Prostate gland (tissue), 2 donors: ENCODE measurements at regions not wholly inside any gene's neighbourhood (a gene's known extent, or its start where the extent isn't known, plus 50 kb on each side); places are given as distances from the start of the nearest gene placed in this dataset.

ENCODE experiments used
- DNase-seq: peaks from one replicate; pipeline ENCODE4 v3.0.0-alpha.2; 2019; ENCODE audit warnings: low spot score
- H3K27ac ChIP-seq, 2 donors: fragments of 200-600 bp; sonication (generic); 2 replicates each; pipeline ENCODE4 v1.5.1; 2017 to 2019
- H3K27me3 ChIP-seq: fragments of 200-600 bp; sonication (generic); replicated peaks from 2 replicates; pipeline ENCODE4 v1.5.1; 2019; ENCODE audit not compliant: insufficient read depth
- H3K36me3 ChIP-seq, 2 donors: fragments of 200-600 bp; sonication (generic); 1 replicate in 1 of 2; 2 replicates in 1 of 2; pipeline versions ENCODE4 v1.5.1 to v1.8.1; 2017 to 2019
- H3K4me1 ChIP-seq: fragments of 200-600 bp; sonication (generic); replicated peaks from 2 replicates; pipeline ENCODE4 v1.5.1; 2019
- H3K4me3 ChIP-seq, 2 donors: fragments of 200-600 bp; sonication (generic); 2 replicates each; pipeline ENCODE4 v1.5.1; 2017 to 2019
- H3K9me3 ChIP-seq: fragments of 200-600 bp; sonication (generic); 2 replicates; pipeline ENCODE4 v1.5.1; 2017
- POLR2A ChIP-seq: fragments of 450-650 bp; IDR thresholded peaks from one replicate; pipeline ENCODE4 v1.6.1; 2016; ENCODE audit warnings: antibody characterized with exemption, mild to moderate bottlenecking
- POLR2AphosphoS5 ChIP-seq: sonication (generic); formaldehyde crosslinking; IDR thresholded peaks from one replicate; pipeline ENCODE4 v1.6.1; 2017; ENCODE audit warnings: antibody characterized with exemption
- WGBS: methylation state at CpG from one replicate; pipeline ENCODE4 v1.1.5; 2018; 5-methylcytosine and 5-hydroxymethylcytosine counted together
- intact Hi-C: fragments of 100-400 bp; cut with DNase I; formaldehyde crosslinking; loops from one replicate; pipeline ENCODE4 v1.14.2; 2022
- TF ChIP-seq, protein P1 (sequence below), 4 experiments: fragments of 200-600 bp in 2 of 4; fragments of 450-650 bp in 2 of 4; sonication (generic) in 2 of 4; IDR thresholded peaks; 1 replicate in 3 of 4; 2 replicates in 1 of 4; pipeline ENCODE4 v1.5.1; 2016 to 2019; ENCODE audit warnings: antibody characterized with exemption in 4 of 4, mild to moderate bottlenecking in 2 of 4, moderate library complexity in 2 of 4

DNA sequence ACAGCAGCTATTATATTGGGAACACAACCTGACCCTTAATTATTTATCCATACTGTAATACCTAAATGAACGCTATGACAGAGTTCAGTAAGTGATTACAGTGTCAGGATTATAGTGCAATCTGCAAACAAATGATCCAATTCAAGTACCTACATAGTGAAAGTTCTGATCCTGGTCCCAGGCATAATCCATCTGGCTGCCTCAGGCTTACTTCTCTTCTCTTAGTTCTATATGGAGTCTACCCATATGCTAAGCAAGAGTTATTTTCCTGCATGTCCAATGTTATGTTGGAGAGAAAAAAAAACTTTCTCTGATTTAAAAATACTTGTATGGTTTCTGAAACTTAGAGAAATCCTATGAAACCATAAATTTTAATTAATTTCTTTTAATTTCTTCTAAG, 1487.7 kb upstream of the SLC10A2 start:
- Histone ChIP-seq H3K4me1 (no peaks in the 10 kb centered on the region), H3K9me3 (no peaks in the 10 kb centered on the region), H3K27ac (no peak overlapping the region), H3K36me3 (no peaks in the 10 kb centered on the region), H3K27me3 (no peaks in the 10 kb centered on the region), H3K4me3 (no peak overlapping the region)
- 69% methylated on average over 1 of the region's 1 CpG for WGBS
- TF ChIP-seq POLR2A (no peak), POLR2AphosphoS5 (no peak)
- TF ChIP-seq, protein P1, sequence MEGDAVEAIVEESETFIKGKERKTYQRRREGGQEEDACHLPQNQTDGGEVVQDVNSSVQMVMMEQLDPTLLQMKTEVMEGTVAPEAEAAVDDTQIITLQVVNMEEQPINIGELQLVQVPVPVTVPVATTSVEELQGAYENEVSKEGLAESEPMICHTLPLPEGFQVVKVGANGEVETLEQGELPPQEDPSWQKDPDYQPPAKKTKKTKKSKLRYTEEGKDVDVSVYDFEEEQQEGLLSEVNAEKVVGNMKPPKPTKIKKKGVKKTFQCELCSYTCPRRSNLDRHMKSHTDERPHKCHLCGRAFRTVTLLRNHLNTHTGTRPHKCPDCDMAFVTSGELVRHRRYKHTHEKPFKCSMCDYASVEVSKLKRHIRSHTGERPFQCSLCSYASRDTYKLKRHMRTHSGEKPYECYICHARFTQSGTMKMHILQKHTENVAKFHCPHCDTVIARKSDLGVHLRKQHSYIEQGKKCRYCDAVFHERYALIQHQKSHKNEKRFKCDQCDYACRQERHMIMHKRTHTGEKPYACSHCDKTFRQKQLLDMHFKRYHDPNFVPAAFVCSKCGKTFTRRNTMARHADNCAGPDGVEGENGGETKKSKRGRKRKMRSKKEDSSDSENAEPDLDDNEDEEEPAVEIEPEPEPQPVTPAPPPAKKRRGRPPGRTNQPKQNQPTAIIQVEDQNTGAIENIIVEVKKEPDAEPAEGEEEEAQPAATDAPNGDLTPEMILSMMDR (IDR thresholded peaks at IDR 0.05) = no peak
- intact Hi-C loops = no loop called here
- no peak for DNase-seq

DNA sequence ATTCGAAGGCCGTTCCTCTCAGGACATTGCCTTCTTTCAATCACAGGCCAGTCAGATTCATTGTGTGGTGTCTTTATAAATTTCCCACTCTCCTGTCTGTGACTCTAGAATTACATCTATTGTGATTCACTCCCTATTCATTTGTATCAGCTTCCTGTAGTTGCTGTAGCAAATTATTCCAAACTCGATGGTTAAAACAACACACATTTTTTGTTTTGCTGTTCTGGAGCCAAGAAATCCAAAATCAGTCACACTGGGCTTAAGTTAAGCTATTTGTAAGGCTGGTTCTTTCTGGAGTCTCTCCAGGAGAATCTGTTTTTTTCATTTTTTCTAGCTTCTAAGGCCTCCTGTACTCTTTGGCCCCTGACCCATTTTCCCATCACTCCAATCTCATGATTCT, 1487.0 kb upstream of the SLC10A2 start:
- H3K4me3 ChIP-seq = no peak overlapping the region
- no peak for DNase-seq
- TF ChIP-seq POLR2AphosphoS5 = no peak
- no peak for TF ChIP-seq POLR2A
- TF ChIP-seq, protein P1 (IDR thresholded peaks at IDR 0.05) = no peak
- no peaks in the 10 kb centered on the region for H3K36me3 ChIP-seq
- H3K27me3 ChIP-seq = no peaks in the 10 kb centered on the region
- intact Hi-C loops = no loop called here
- H3K27ac ChIP-seq = no peak overlapping the region
- WGBS = 69% methylated on average over 3 of the region's 3 CpGs
- H3K9me3 ChIP-seq = no peaks in the 10 kb centered on the region
- H3K4me1 ChIP-seq = no peaks in the 10 kb centered on the region

DNA sequence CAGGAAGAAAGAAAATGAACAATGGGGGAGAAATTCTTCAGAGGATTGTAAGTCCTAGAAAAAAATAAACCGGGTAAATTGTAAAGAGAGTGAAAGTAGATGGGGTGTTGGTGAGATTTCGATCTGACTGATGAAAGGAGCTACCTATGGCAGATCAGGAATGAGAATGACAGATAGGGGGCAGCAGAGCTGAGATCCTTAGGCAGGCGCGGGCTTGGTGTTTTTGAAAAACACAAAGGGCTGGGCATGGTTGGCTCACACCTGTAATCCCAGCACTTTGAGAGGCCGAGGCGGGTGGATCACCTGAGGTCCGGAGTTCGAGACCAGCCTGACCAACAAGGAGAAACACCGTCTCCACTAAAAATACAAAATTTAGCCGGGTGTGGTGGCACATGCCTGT, 1468.6 kb upstream of the SLC10A2 start:
- Histone ChIP-seq H3K36me3 (no peaks in the 10 kb centered on the region), H3K27me3 (no peaks in the 10 kb centered on the region), H3K4me3 (no peak overlapping the region), H3K27ac (no peak overlapping the region), H3K4me1 (no peaks in the 10 kb centered on the region), H3K9me3 (no peaks in the 10 kb centered on the region)
- TF ChIP-seq POLR2AphosphoS5 = no peak
- WGBS = 97% methylated on average over 10 of the region's 10 CpGs
- DNase-seq = no peak
- intact Hi-C loops = no loop called here

DNA sequence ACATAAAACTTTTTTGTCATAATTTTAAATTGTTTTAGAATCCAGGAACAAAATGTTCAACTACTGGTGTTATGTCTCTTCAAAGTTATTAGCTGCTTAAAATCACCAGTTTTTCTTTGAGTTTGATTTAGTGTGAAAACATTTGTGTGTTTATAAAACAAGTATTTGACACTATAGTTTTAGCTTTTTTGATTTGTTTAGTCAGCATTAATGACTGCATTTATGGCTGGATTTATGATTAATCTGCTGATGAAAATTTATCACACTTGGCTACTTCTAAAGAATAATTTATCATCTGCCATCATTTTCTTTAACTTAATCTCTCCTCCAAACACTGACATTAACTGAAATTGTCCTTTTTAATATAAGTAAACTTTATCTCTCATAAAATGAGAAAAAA, 1465.9 kb upstream of the SLC10A2 start:
- H3K9me3 ChIP-seq = no peaks in the 10 kb centered on the region
- no peak for DNase-seq
- no peak overlapping the region for H3K4me3 ChIP-seq
- TF ChIP-seq POLR2AphosphoS5 (no peak), POLR2A (no peak)
- TF ChIP-seq, protein P1 (IDR thresholded peaks at IDR 0.05) = no peak
- intact Hi-C loops = no loop called here
- no peak overlapping the region for H3K27ac ChIP-seq
- no peaks in the 10 kb centered on the region for H3K27me3 ChIP-seq
- H3K36me3 ChIP-seq = no peaks in the 10 kb centered on the region
- H3K4me1 ChIP-seq = no peaks in the 10 kb centered on the region

DNA sequence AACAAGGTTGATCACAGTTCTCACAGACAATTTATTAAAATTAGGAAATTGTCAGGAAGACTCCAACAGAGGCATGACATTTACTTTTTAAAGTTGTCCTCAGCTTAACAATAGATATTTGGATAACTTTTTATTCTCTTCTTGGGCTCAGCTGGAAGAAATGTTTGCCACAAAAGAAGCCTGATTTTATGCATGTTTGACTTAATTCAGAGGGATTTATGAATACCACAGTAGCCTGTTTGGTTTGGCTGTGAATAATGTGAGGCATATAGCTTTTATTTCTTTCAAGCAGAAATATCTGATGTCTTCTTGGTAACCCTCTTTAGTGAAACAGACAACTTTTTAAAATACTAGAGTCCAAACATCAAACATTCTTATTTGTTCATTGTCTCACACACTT, 1464.5 kb upstream of the SLC10A2 start:
- H3K36me3 ChIP-seq = no peaks in the 10 kb centered on the region
- no peak overlapping the region for H3K27ac ChIP-seq
- H3K4me3 ChIP-seq = no peak overlapping the region
- H3K27me3 ChIP-seq = no peaks in the 10 kb centered on the region
- TF ChIP-seq POLR2AphosphoS5 (no peak), POLR2A (no peak)
- TF ChIP-seq, protein P1 (IDR thresholded peaks at IDR 0.05) = no peak
- no peaks in the 10 kb centered on the region for H3K9me3 ChIP-seq
- intact Hi-C loops = no loop called here
- no peaks in the 10 kb centered on the region for H3K4me1 ChIP-seq
- no peak for DNase-seq
